HEK293 (cell line): ENCODE measurements at regions not wholly inside any gene's neighbourhood (a gene's known extent, or its start where the extent isn't known, plus 50 kb on each side); places are given as distances from the start of the nearest gene placed in this dataset.

Experiments used
- CTCF ChIA-PET: fragments of 350-600 bp; formaldehyde crosslinking; extraction: SDS; loops from one replicate; lab custom pipeline; 2021; ENCODE audit warnings: antibody characterized with exemption; lab: Yijun Ruan, JAX
- POLR2A ChIA-PET: fragments of 300-600 bp; formaldehyde crosslinking; extraction: SDS; loops from one replicate; lab custom pipeline; 2020; ENCODE audit warnings: antibody characterized with exemption, inconsistent platforms; lab: Yijun Ruan, JAX
- H3K27ac ChIP-seq: fragments of 200-500 bp; sonication (Bioruptor generic); 2 replicates; pipeline ENCODE4 v1.5.1; 2014; ENCODE audit warnings: low read depth, low read length, control low read depth, inconsistent platforms; ENCODE audit errors: extremely low read depth
- H3K36me3 ChIP-seq, 2 experiments: fragments of 200-500 bp in 1 of 2; sonication (Bioruptor generic) in 1 of 2; 1 replicate in 1 of 2; 2 replicates in 1 of 2; pipeline ENCODE4 v1.5.1; 2014 to 2017; ENCODE audit warnings: inconsistent platforms in 2 of 2, low read length in 2 of 2; ENCODE audit not compliant: control insufficient read depth in 2 of 2, insufficient read depth in 1 of 2
- H3K4me1 ChIP-seq: fragments of 200-500 bp; sonication (Bioruptor generic); 2 replicates; pipeline ENCODE4 v1.5.1; 2014; ENCODE audit warnings: mild to moderate bottlenecking, low read length, inconsistent platforms; ENCODE audit not compliant: control insufficient read depth, insufficient read depth
- H3K4me3 ChIP-seq: 2 replicates; pipeline ENCODE4 v1.5.1; 2011; ENCODE audit warnings: low read depth, mild to moderate bottlenecking, control low read depth, low read length, moderate library complexity
- H3K9me3 ChIP-seq: fragments of 200-500 bp; sonication (Bioruptor generic); 2 replicates; pipeline ENCODE4 v1.5.1; 2014; ENCODE audit warnings: low read depth, low read length, inconsistent platforms; ENCODE audit not compliant: control insufficient read depth, insufficient read depth
- KLF10 ChIP-seq: fragments of 450-650 bp; IDR thresholded peaks from 2 replicates; pipeline ENCODE4 v1.5.1; 2018; ENCODE audit warnings: missing biosample characterization, mild to moderate bottlenecking, missing genetic modification characterization
- KLF9 ChIP-seq: fragments of 450-650 bp; formaldehyde crosslinking; IDR thresholded peaks from 2 replicates; pipeline ENCODE4 v1.5.1; 2016; ENCODE audit warnings: missing biosample characterization, missing genetic modification characterization, low read depth
- SCRT2 ChIP-seq: fragments of 450-650 bp; formaldehyde crosslinking; IDR thresholded peaks from 2 replicates; pipeline ENCODE4 v1.5.1; 2016; ENCODE audit warnings: missing biosample characterization, missing genetic modification characterization
- ZNF138 ChIP-seq: fragments of 450-650 bp; formaldehyde crosslinking; IDR thresholded peaks from 2 replicates; pipeline ENCODE4 v1.5.1; 2016; ENCODE audit warnings: missing biosample characterization, missing genetic modification characterization, borderline replicate concordance
- ZNF155 ChIP-seq: fragments of 450-650 bp; formaldehyde crosslinking; IDR thresholded peaks from 2 replicates; pipeline ENCODE4 v1.5.1; 2016; ENCODE audit warnings: missing biosample characterization, missing genetic modification characterization
- ZNF174 ChIP-seq: fragments of 450-650 bp; formaldehyde crosslinking; IDR thresholded peaks from 2 replicates; pipeline ENCODE4 v1.5.0; 2017; ENCODE audit warnings: missing biosample characterization, mild to moderate bottlenecking, missing genetic modification characterization
- ZNF335 ChIP-seq: fragments of 450-650 bp; formaldehyde crosslinking; conservative IDR thresholded peaks from 2 replicates; pipeline ENCODE4 v1.5.1; 2016; ENCODE audit warnings: missing biosample characterization, missing genetic modification characterization
- ZNF530 ChIP-seq: fragments of 450-650 bp; formaldehyde crosslinking; IDR thresholded peaks from 2 replicates; pipeline ENCODE4 v1.5.1; 2016; ENCODE audit warnings: low read depth, missing biosample characterization, missing genetic modification characterization
- ZNF621 ChIP-seq: fragments of 450-650 bp; formaldehyde crosslinking; IDR thresholded peaks from 2 replicates; pipeline ENCODE4 v1.5.1; 2017; ENCODE audit warnings: missing biosample characterization, missing genetic modification characterization
- ZNF677 ChIP-seq: fragments of 450-650 bp; IDR thresholded peaks from 2 replicates; pipeline ENCODE4 v1.5.0; 2018; ENCODE audit warnings: missing biosample characterization, mild to moderate bottlenecking, missing genetic modification characterization, moderate library complexity
- ZSCAN30 ChIP-seq: fragments of 450-650 bp; IDR thresholded peaks from 2 replicates; pipeline ENCODE4 v1.5.1; 2018; ENCODE audit warnings: missing biosample characterization, mild to moderate bottlenecking, missing genetic modification characterization, moderate library complexity
- TF ChIP-seq, protein P1 (sequence below): fragments of 450-650 bp; formaldehyde crosslinking; IDR thresholded peaks from 2 replicates; pipeline ENCODE4 v1.5.1; 2016; ENCODE audit warnings: missing biosample characterization, missing genetic modification characterization
- TF ChIP-seq, protein P2 (sequence below): fragments of 450-650 bp; formaldehyde crosslinking; IDR thresholded peaks from 2 replicates; pipeline ENCODE4 v1.5.1; 2016; ENCODE audit warnings: missing biosample characterization, missing genetic modification characterization
- TF ChIP-seq, protein P3 (sequence below): fragments of 450-650 bp; formaldehyde crosslinking; IDR thresholded peaks from 2 replicates; pipeline ENCODE4 v1.5.1; 2016; ENCODE audit warnings: missing biosample characterization, missing genetic modification characterization
- TF ChIP-seq, protein P4 (sequence below): fragments of 450-650 bp; formaldehyde crosslinking; IDR thresholded peaks from 2 replicates; pipeline ENCODE4 v1.5.1; 2017; ENCODE audit warnings: missing biosample characterization, missing genetic modification characterization
- TF ChIP-seq, protein P5 (sequence below): fragments of 450-650 bp; formaldehyde crosslinking; IDR thresholded peaks from 2 replicates; pipeline ENCODE4 v1.5.1; 2016; ENCODE audit warnings: missing biosample characterization, missing genetic modification characterization
- TF ChIP-seq, protein P6 (sequence below): fragments of 450-650 bp; formaldehyde crosslinking; IDR thresholded peaks from 2 replicates; pipeline ENCODE4 v1.5.1; 2017; ENCODE audit warnings: missing biosample characterization, missing genetic modification characterization
- TF ChIP-seq, protein P7 (sequence below): fragments of 450-650 bp; formaldehyde crosslinking; IDR thresholded peaks from 2 replicates; pipeline ENCODE4 v1.5.1; 2016; ENCODE audit warnings: missing biosample characterization, missing genetic modification characterization

DNA sequence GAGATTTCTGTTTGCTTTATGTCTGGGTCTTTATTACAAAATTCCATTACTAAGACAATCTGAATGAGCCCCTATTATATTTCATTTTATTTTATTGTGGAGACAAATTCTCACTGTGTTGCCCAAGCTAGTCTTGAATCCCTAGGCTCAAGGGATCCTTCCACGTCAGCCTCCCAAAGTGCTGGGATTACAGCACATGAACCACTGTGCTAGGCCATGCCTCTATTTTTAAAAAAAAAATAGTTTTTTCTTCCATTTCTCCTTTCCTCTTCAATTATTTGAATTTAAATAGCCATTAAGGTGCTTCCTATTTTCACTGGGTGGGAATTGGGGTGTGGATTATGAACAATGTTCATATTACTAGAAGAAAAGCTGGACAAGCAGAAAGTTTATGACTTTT lies 1587.4 kb downstream of the GRIK2 start:
- no peak overlapping the region for H3K4me3 ChIP-seq
- no peak overlapping the region for H3K27ac ChIP-seq
- ChIA-PET POLR2A (no interaction called here), CTCF (interaction anchor here (0.7 kb wide), 1 partner anchor 208 kb away, joined by 3 read pairs; no protein-coding TSS in a partner anchor)
- no peak for TF ChIP-seq SCRT2 (tag by site-specific recombination)
- TF ChIP-seq, protein P1, sequence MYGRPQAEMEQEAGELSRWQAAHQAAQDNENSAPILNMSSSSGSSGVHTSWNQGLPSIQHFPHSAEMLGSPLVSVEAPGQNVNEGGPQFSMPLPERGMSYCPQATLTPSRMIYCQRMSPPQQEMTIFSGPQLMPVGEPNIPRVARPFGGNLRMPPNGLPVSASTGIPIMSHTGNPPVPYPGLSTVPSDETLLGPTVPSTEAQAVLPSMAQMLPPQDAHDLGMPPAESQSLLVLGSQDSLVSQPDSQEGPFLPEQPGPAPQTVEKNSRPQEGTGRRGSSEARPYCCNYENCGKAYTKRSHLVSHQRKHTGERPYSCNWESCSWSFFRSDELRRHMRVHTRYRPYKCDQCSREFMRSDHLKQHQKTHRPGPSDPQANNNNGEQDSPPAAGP (tag by site-specific recombination) = no peak
- TF ChIP-seq, protein P2, sequence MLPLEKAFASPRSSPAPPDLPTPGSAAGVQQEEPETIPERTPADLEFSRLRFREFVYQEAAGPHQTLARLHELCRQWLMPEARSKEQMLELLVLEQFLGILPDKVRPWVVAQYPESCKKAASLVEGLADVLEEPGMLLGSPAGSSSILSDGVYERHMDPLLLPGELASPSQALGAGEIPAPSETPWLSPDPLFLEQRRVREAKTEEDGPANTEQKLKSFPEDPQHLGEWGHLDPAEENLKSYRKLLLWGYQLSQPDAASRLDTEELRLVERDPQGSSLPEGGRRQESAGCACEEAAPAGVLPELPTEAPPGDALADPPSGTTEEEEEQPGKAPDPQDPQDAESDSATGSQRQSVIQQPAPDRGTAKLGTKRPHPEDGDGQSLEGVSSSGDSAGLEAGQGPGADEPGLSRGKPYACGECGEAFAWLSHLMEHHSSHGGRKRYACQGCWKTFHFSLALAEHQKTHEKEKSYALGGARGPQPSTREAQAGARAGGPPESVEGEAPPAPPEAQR (tag by site-specific recombination) = no peak
- TF ChIP-seq ZNF530 = no peak
- no peak for TF ChIP-seq ZNF155 (tag by site-specific recombination)
- no peak for TF ChIP-seq ZNF138 (tag by site-specific recombination)
- H3K4me1 ChIP-seq = no peaks in the 10 kb centered on the region
- H3K9me3 ChIP-seq = no peaks in the 10 kb centered on the region
- H3K36me3 ChIP-seq = no peaks in the 10 kb centered on the region

DNA sequence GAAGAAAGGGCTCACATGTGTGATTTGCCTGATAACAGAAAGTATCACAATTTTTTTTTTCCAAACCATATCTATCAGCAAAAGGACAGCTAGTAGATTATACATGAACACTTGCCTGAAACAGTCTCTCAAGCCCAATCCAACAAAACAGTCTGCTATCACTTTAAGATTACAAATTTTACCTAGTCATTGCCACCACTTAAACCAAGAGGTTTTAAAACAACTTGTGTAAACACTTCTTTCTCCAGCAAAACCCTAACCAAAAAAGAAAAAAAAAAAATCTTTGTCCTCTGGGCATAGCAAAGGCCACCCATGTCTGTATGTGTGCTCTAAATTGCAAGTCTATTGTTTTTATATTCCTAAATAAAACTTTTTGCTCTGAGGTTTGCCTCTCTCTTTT lies 1568.4 kb downstream of the GRIK2 start:
- no peaks in the 10 kb centered on the region for H3K4me1 ChIP-seq
- CTCF ChIA-PET = no interaction called here
- TF ChIP-seq, protein P3, sequence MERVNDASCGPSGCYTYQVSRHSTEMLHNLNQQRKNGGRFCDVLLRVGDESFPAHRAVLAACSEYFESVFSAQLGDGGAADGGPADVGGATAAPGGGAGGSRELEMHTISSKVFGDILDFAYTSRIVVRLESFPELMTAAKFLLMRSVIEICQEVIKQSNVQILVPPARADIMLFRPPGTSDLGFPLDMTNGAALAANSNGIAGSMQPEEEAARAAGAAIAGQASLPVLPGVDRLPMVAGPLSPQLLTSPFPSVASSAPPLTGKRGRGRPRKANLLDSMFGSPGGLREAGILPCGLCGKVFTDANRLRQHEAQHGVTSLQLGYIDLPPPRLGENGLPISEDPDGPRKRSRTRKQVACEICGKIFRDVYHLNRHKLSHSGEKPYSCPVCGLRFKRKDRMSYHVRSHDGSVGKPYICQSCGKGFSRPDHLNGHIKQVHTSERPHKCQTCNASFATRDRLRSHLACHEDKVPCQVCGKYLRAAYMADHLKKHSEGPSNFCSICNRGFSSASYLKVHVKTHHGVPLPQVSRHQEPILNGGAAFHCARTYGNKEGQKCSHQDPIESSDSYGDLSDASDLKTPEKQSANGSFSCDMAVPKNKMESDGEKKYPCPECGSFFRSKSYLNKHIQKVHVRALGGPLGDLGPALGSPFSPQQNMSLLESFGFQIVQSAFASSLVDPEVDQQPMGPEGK (tag by site-specific recombination) = no peak
- TF ChIP-seq KLF10 (tag by site-specific recombination) (no peak), ZNF174 (no peak), ZNF677 (no peak), ZNF621 (tag by site-specific recombination) (no peak), ZSCAN30 (tag by site-specific recombination) (no peak), ZNF335 (tag by site-specific recombination) (no peak), KLF9 (no peak)
- TF ChIP-seq, protein P4, sequence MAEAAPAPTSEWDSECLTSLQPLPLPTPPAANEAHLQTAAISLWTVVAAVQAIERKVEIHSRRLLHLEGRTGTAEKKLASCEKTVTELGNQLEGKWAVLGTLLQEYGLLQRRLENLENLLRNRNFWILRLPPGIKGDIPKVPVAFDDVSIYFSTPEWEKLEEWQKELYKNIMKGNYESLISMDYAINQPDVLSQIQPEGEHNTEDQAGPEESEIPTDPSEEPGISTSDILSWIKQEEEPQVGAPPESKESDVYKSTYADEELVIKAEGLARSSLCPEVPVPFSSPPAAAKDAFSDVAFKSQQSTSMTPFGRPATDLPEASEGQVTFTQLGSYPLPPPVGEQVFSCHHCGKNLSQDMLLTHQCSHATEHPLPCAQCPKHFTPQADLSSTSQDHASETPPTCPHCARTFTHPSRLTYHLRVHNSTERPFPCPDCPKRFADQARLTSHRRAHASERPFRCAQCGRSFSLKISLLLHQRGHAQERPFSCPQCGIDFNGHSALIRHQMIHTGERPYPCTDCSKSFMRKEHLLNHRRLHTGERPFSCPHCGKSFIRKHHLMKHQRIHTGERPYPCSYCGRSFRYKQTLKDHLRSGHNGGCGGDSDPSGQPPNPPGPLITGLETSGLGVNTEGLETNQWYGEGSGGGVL (tag by site-specific recombination) = no peak
- TF ChIP-seq, protein P5, sequence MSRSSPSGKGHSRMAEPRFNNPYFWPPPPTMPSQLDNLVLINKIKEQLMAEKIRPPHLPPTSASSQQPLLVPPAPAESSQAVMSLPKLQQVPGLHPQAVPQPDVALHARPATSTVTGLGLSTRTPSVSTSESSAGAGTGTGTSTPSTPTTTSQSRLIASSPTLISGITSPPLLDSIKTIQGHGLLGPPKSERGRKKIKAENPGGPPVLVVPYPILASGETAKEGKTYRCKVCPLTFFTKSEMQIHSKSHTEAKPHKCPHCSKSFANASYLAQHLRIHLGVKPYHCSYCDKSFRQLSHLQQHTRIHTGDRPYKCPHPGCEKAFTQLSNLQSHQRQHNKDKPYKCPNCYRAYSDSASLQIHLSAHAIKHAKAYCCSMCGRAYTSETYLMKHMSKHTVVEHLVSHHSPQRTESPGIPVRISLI (tag by site-specific recombination) = no peak
- TF ChIP-seq, protein P6, sequence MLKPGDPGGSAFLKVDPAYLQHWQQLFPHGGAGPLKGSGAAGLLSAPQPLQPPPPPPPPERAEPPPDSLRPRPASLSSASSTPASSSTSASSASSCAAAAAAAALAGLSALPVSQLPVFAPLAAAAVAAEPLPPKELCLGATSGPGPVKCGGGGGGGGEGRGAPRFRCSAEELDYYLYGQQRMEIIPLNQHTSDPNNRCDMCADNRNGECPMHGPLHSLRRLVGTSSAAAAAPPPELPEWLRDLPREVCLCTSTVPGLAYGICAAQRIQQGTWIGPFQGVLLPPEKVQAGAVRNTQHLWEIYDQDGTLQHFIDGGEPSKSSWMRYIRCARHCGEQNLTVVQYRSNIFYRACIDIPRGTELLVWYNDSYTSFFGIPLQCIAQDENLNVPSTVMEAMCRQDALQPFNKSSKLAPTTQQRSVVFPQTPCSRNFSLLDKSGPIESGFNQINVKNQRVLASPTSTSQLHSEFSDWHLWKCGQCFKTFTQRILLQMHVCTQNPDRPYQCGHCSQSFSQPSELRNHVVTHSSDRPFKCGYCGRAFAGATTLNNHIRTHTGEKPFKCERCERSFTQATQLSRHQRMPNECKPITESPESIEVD (tag by site-specific recombination) = no peak
- TF ChIP-seq, protein P7, sequence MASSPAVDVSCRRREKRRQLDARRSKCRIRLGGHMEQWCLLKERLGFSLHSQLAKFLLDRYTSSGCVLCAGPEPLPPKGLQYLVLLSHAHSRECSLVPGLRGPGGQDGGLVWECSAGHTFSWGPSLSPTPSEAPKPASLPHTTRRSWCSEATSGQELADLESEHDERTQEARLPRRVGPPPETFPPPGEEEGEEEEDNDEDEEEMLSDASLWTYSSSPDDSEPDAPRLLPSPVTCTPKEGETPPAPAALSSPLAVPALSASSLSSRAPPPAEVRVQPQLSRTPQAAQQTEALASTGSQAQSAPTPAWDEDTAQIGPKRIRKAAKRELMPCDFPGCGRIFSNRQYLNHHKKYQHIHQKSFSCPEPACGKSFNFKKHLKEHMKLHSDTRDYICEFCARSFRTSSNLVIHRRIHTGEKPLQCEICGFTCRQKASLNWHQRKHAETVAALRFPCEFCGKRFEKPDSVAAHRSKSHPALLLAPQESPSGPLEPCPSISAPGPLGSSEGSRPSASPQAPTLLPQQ (tag by site-specific recombination) = no peak
- TF ChIP-seq, all 188 proteins: peak for 0
- no peaks in the 10 kb centered on the region for H3K36me3 ChIP-seq
- no peaks in the 10 kb centered on the region for H3K9me3 ChIP-seq
- H3K4me3 ChIP-seq = no peak overlapping the region
- POLR2A ChIA-PET = no interaction called here
- H3K27ac ChIP-seq = no peak overlapping the region
